ENCODE measurements at regions not wholly inside any gene's neighbourhood (a gene's known extent, or its start where the extent isn't known, plus 50 kb on each side); places are given as distances from the start of the nearest gene placed in this dataset.

DNA sequence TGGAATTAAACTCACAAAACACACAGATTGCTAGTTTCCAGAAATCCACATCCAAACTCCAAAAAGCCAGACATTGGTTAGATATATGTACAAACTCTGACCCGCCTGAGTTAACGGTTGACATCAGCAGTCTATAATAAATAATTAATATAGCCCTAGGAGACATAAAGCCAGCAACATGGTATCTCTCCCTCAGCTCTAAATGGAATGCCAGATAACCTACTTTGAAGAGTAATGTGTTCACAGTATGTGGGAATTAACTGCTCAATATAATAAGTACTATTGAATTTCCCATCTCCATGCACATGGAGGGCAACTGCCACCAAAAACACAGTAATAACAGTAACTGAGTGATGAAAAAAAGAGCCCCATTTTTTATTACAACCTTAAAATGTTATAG, 383.2 kb downstream of the CD83 start:
- Histone ChIP-seq H3K9me3 (ENCODE audit: control insufficient read depth in 4 of 4, insufficient read depth in 3 of 4, low read length in 3 of 4) (no peaks in the 10 kb centered on the region), H3K4me1 (ENCODE audit: control insufficient read depth in 5 of 5, insufficient read depth in 5 of 5, low read length in 5 of 5) (no peaks in the 10 kb centered on the region), H3K9ac (ENCODE audit: insufficient read depth in 1 of 2, low read length in 2 of 2) (no peak overlapping the region), H3K36me3 (ENCODE audit: control insufficient read depth in 4 of 4, insufficient read depth in 4 of 4, low read length in 4 of 4) (no peaks in the 10 kb centered on the region), H3K27me3 (ENCODE audit: control insufficient read depth in 3 of 3, insufficient read depth in 3 of 3, low read length in 2 of 3) (no peaks in the 10 kb centered on the region), H3K27ac (ENCODE audit: low read depth in 1 of 2, low read length in 1 of 2) (no peak overlapping the region), H3K4me3 (no peak overlapping the region)
- DNase-seq (no peak), ATAC-seq (ENCODE audit: insufficient read depth, low FRiP score) (no peak)
- 96 to 98% methylated on average over 2 of the region's 2 CpGs for WGBS, 2 donors
- TF ChIP-seq CTCF (IDR thresholded peaks at IDR 0.05; ENCODE audit: control extremely low read depth, extremely low read depth): no peak

DNA sequence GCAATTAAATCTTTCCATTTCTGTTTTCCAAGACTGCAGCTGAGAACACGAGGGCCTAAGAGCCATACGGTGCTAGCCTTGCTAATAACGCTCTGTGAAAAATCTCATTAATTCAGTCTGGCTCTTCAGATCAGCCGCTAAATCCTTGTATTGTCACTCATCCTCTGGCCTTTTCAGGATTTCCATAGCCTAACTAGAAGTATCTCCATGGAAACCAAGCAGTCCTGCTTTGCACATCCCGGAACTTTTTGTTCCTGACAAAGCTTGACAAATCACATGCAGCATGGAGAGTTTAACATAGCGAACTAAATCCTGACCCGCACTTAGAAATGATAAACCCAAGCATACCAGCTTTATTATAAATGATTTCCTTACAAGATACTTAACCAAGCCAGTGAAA, 383.7 kb downstream of the CD83 start:
- no peak overlapping the region for H3K9ac ChIP-seq (ENCODE audit: insufficient read depth in 1 of 2, low read length in 2 of 2)
- H3K27ac ChIP-seq (ENCODE audit: low read depth in 1 of 2, low read length in 1 of 2): no peak overlapping the region
- no peaks in the 10 kb centered on the region for H3K27me3 ChIP-seq (ENCODE audit: control insufficient read depth in 3 of 3, insufficient read depth in 3 of 3, low read length in 2 of 3)
- WGBS, 2 donors: 93 to 98% methylated on average over 7 of the region's 7 CpGs
- no peaks in the 10 kb centered on the region for H3K9me3 ChIP-seq (ENCODE audit: control insufficient read depth in 4 of 4, insufficient read depth in 3 of 4, low read length in 3 of 4)
- DNase-seq: no peak
- H3K36me3 ChIP-seq (ENCODE audit: control insufficient read depth in 4 of 4, insufficient read depth in 4 of 4, low read length in 4 of 4): no peaks in the 10 kb centered on the region
- TF ChIP-seq CTCF (IDR thresholded peaks at IDR 0.05; ENCODE audit: control extremely low read depth, extremely low read depth): no peak
- H3K4me3 ChIP-seq: no peak overlapping the region
- H3K4me1 ChIP-seq (ENCODE audit: control insufficient read depth in 5 of 5, insufficient read depth in 5 of 5, low read length in 5 of 5): no peaks in the 10 kb centered on the region
- no peak for ATAC-seq (ENCODE audit: insufficient read depth, low FRiP score)

- no peak for TF ChIP-seq CTCF (IDR thresholded peaks at IDR 0.05; ENCODE audit: control extremely low read depth, extremely low read depth)
- no peaks in the 10 kb centered on the region for H3K27me3 ChIP-seq (ENCODE audit: control insufficient read depth in 3 of 3, insufficient read depth in 3 of 3, low read length in 2 of 3)
- no peak overlapping the region for H3K9ac ChIP-seq (ENCODE audit: insufficient read depth in 1 of 2, low read length in 2 of 2)
- 85 to 86% methylated on average over 5 of the region's 5 CpGs for WGBS, 2 donors
- no peaks in the 10 kb centered on the region for H3K36me3 ChIP-seq (ENCODE audit: control insufficient read depth in 4 of 4, insufficient read depth in 4 of 4, low read length in 4 of 4)
- H3K27ac ChIP-seq (ENCODE audit: low read depth in 1 of 2, low read length in 1 of 2): no peak overlapping the region
- no peak for ATAC-seq (ENCODE audit: insufficient read depth, low FRiP score)
- no peak for DNase-seq
- no peaks in the 10 kb centered on the region for H3K4me1 ChIP-seq (ENCODE audit: control insufficient read depth in 5 of 5, insufficient read depth in 5 of 5, low read length in 5 of 5)
- no peak overlapping the region for H3K4me3 ChIP-seq
- H3K9me3 ChIP-seq (ENCODE audit: control insufficient read depth in 4 of 4, insufficient read depth in 3 of 4, low read length in 3 of 4): no peaks in the 10 kb centered on the region
Observed at GRCh38 chr6:14501914-14502313, 384.3 kb downstream of the CD83 start.

DNA sequence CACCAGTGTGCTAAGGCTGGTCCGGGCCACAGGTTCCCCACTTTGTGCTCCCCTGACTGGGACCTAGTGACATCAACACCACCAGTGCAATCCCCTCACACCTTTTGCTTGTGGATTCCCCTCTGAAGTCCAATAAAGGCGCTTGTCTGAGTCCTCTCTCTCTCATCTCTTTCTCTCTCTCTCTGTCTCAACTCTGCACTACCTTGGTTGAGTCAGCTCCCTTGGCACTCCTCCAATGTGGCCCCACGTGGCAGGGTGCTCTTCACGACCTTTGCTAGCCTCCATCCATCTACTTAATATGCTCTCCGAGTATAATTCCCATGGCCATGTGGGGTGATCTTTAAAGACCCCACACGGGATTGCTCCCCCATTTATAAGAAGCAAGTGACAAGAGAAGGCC, 385.0 kb downstream of the CD83 start:
- TF ChIP-seq CTCF (IDR thresholded peaks at IDR 0.05; ENCODE audit: control extremely low read depth, extremely low read depth): no peak
- no peak for ATAC-seq (ENCODE audit: insufficient read depth, low FRiP score)
- 81 to 87% methylated on average over 6 of the region's 6 CpGs for WGBS, 2 donors

More for the DNA sequence above, 385.0 kb downstream of the CD83 start:
- DNase-seq: no peak
- no peaks in the 10 kb centered on the region for H3K9me3 ChIP-seq (ENCODE audit: control insufficient read depth in 4 of 4, insufficient read depth in 3 of 4, low read length in 3 of 4)
- no peak overlapping the region for H3K4me3 ChIP-seq
- no peak overlapping the region for H3K27ac ChIP-seq (ENCODE audit: low read depth in 1 of 2, low read length in 1 of 2)
- H3K4me1 ChIP-seq (ENCODE audit: control insufficient read depth in 5 of 5, insufficient read depth in 5 of 5, low read length in 5 of 5): no peaks in the 10 kb centered on the region
- no peak overlapping the region for H3K9ac ChIP-seq (ENCODE audit: insufficient read depth in 1 of 2, low read length in 2 of 2)
- H3K27me3 ChIP-seq (ENCODE audit: control insufficient read depth in 3 of 3, insufficient read depth in 3 of 3, low read length in 2 of 3): no peaks in the 10 kb centered on the region
- no peaks in the 10 kb centered on the region for H3K36me3 ChIP-seq (ENCODE audit: control insufficient read depth in 4 of 4, insufficient read depth in 4 of 4, low read length in 4 of 4)
